Body of pancreas (tissue), 4 donors: ENCODE measurements at regions not wholly inside any gene's neighbourhood (a gene's known extent, or its start where the extent isn't known, plus 50 kb on each side); places are given as distances from the start of the nearest gene placed in this dataset.

Source experiments
- POLR2A ChIP-seq, 3 donors: fragments of 450-650 bp; IDR thresholded peaks; one replicate each; pipeline ENCODE4 v1.6.1; 2016; ENCODE audit warnings: antibody characterized with exemption in 3 of 3, mild to moderate bottlenecking in 2 of 3
- TF ChIP-seq, protein P1 (sequence below), 7 experiments: fragments of 450-650 bp in 4 of 7; fragments of 200-600 bp in 3 of 7; sonication (generic) in 3 of 7; IDR thresholded peaks; one replicate each; pipeline ENCODE4 v1.5.1; 2016 to 2019; ENCODE audit warnings: antibody characterized with exemption in 7 of 7

DNA sequence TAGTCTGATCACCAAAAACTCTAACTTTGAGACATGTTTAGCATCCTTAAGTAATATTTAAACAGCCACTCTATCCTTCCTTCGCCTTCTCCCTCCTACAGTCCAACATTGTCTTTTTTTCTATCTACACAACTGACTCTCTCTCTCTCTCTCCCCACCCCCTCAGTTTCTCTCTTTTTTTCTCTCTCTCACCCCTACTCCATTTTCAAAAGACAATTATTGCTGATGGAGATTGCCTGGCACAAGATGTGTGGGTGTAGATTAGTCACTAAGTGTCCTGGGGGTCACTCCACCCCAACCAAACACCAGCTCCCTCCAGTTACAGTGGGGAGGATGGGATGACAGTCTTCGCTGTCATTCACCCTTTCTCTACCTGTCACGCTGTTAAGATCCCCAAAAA is 94.5 kb upstream of the NFIA start:
- TF ChIP-seq, protein P1, sequence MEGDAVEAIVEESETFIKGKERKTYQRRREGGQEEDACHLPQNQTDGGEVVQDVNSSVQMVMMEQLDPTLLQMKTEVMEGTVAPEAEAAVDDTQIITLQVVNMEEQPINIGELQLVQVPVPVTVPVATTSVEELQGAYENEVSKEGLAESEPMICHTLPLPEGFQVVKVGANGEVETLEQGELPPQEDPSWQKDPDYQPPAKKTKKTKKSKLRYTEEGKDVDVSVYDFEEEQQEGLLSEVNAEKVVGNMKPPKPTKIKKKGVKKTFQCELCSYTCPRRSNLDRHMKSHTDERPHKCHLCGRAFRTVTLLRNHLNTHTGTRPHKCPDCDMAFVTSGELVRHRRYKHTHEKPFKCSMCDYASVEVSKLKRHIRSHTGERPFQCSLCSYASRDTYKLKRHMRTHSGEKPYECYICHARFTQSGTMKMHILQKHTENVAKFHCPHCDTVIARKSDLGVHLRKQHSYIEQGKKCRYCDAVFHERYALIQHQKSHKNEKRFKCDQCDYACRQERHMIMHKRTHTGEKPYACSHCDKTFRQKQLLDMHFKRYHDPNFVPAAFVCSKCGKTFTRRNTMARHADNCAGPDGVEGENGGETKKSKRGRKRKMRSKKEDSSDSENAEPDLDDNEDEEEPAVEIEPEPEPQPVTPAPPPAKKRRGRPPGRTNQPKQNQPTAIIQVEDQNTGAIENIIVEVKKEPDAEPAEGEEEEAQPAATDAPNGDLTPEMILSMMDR (IDR thresholded peaks at IDR 0.05), result no peak
- no peak for TF ChIP-seq POLR2A (IDR thresholded peaks at IDR 0.05)
